HG03108 (cell line): ENCODE measurements at regions not wholly inside any gene's neighbourhood (a gene's known extent, or its start where the extent isn't known, plus 50 kb on each side); places are given as distances from the start of the nearest gene placed in this dataset.
"Not testable (repeated sequence)": the region's sequence is repeated elsewhere in the genome, so short reads cannot be mapped to it uniquely, and the experiment has no call there.

Experiments used
- ATAC-seq: cut with Tn5 transposase; IDR thresholded peaks from one replicate; pipeline ENCODE4 v1.9.1; 2021; ENCODE audit warnings: moderate library complexity; ENCODE audit not compliant: unreplicated experiment

DNA sequence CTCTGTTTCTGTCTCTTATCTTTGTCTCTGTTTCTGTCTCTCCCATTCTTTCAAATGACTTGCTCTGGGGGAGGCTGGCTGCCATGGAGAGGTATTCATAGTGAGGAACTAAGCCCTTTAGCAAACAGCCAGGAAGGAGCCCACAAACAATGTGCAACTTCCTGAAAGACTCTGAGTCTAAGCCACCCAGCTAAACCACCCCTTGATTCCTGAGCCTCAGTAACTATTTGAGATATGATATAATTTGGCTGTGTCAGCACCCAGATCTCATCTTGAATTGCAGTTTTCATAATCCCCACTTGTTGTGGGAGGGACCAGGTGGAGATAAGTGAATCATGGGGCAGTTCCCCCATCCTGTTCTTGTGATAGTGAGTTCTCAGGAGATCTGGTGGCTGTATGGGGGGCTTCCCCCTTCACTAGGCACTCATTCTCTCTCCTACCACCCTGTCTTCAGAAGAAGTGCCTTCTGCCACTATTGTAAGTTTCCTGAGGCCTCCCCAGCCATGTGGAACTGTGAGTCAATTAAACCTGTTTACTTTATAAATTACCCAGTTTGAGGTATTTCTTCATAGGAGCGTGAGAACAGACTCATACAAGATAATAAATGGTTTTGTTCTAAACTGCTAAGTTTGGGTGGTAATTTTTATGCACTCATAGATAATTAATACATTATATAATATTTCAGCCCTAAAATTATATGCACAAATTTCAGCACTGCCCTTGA is 121.2 kb upstream of the FOXP2 start:
- no peak for ATAC-seq

DNA sequence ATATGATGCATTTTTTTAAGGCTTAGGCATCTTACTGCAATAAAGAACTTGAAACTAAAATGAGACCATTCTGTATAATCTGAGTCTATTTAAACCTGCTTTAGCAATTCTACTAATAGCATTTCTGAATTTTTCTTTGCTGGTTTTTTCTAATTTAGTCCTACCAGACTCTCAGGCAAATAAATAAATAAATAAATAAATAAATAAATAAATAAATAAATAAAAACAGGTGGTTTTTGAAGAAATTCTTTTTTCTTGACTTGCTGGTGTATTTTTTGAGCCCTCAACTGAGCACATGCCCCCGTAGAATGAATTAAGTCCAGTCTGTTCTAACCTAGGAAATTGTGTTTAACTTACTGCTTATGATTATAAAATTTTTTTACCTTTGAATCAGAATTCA is 134.7 kb upstream of the FOXP2 start:
- no peak for ATAC-seq

DNA sequence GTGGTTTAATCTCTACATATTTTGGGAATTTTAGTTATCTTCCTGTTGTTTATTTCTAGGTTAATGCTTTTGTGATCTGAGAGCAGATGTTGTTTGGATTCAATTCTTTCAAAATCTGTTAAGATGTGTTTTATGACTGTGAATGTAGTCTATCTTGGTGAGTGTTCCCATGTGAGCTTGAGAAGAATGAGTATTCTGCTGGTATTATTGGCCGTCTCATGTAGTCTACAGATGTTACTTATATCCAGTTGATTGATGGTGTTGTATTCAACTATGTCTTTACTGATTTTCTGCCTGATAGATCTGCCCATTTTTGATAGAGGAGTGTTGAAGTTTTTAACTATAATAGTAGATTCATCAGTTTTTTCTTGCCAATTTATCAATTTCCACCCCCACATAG is 141.4 kb upstream of the FOXP2 start:
- ATAC-seq: no peak

DNA sequence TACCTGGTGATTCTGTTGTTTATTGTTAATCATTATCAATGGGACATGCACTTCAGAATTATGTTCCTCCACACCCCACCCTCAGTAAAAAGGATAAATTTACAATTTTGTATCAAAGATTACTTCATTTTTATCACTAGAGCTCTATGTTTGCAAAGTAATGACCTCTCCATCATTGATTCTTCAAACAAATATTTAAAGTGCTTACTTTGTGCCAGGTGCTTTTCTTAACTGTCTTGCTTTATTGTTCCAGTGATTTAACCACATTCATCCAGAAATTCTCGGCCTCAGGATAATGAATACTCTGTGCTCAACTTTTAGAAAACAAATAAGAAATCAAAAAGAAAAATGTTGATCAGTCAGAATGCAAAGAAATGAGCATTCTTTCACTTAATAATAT is 144.9 kb upstream of the FOXP2 start:
- ATAC-seq: no peak

DNA sequence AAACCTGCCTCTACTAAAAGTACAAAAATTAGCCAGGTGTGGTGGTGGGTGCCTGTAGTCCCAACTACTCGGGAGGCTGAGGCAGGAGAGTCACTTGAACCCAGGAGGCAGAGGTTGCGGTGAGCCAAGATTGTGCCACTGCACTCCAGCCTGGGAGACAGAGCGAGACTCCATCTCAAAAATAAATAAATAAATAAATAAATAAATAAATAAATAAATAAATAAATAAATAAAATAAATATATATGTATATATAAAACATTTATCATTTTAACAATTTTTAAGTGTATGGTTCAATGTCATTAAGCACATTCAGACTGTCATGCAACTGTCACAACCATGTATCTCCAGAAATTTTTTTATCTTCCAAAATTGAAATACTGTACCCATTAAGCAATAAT is 147.1 kb upstream of the FOXP2 start:
- ATAC-seq: not testable (repeated sequence)

DNA sequence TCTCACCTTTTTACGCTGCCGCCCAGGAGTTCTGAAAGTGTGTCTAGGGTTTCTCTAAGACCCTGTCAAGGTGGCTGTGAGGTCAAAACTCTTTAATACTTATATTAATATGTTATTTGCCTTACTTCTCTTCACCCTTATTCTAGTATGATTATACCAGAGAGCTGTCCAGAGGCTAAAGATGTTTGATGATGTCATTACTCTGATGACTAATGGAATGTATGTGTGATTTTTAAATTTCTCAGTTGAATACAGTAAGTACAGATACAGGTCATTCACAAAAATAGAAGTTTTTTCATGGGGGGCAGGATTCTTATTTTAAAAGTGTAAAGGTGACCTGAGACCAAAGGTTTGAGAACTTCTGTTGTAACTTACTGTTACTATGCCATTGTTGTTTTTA is 150.6 kb upstream of the FOXP2 start:
- ATAC-seq: no peak

DNA sequence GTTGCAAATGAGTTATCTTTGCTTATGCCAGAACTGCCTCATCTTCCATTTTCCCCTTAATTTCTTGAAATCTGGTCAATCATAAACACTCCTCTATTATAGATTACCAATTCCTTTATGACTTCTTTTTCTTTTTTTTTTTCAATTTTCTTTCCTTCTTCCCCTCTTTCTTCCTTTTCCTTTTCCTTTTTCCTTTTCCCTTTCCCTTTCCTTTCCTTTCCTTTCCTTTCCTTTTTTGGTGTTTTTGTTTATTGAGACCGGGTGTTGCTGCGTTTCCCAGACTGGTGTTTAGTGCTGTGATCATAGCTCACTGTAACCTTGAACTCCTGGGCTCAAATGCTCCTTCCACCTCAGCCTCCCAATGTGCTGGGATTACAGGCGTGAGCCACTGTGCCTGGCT is 151.4 kb upstream of the FOXP2 start:
- no peak for ATAC-seq

DNA sequence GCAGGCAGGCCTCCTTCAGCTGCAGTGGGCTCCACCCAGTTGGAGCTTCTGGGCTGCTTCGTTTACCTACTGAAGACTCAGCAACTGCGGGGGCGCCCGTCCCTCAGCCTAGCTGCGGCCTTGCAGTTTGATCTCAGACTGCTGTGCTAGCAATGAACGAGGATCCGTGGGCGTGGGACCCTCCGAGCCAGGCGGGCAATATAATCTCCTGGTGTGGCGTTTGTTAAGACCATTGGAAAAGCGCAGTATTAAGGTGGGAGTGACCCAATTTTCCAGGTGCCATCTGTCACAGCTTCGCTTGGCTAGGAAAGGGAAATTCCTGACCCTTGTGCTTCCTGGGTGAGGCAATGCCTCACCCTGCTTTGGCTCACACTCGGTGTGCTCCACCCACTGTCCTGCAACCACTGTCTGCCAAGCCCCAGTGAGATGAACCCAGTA is 159.2 kb upstream of the FOXP2 start:
- ATAC-seq: no peak

DNA sequence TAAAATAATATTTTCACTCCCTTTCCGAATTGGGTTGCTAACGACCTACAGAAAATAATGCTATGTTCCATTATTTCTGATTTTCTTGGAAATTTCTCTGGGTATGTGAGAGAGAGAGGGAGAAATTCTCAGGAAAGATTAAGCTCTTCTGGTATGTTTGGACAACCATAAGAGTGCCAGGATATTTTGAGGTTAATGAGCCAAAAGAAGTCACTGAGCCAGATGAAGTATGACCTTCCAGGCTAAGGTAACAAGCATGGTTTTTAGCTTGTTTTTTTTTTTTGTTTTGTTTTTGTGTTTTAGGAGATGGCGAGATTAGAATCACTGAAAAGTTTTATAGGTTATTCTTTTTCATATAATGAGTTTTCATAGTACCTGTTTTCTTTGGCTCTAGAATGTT is 171.0 kb upstream of the FOXP2 start:
- ATAC-seq: no peak

DNA sequence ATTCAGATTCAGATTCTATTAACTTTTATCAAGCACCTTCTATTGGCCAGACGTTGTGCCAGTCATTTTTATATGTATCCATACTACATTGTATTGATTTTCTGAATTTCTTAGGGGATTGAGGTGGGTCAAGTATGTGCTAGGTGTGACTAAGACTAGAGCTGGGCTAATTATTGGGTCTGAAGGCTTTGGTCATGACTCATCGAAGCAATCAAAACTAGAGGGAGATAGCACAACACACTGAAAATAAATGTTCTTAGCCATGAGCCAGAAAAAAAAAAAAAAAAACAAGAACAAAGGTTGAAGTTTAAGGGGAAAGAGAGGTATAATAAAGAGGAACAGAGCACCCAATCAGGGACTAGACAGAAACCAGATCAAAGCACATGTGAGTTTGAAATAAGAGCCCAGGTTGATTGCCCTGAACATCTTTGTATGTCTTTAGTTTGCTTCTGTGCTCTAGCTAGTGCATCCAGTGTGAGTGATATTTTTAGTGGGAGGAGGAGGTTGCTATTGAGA is 171.6 kb upstream of the FOXP2 start:
- no peak for ATAC-seq

DNA sequence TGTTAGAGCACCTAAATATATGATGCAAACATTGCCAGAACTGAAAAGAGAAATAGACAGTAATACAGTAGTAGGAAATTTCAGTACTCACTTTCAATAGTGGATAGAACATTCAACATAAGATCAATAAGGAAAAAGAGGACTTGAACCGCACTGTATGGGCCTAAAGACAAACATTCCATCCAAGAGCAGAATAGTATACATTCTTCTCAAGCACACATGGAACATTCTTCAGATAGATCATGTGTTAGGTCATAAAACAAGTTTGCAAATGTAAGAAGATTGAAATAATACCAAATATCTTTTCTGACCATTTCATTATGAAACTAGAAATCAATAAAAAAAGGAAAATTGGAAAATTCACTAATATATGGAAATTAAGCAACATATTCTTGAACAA is 185.4 kb upstream of the FOXP2 start:
- ATAC-seq: no peak

DNA sequence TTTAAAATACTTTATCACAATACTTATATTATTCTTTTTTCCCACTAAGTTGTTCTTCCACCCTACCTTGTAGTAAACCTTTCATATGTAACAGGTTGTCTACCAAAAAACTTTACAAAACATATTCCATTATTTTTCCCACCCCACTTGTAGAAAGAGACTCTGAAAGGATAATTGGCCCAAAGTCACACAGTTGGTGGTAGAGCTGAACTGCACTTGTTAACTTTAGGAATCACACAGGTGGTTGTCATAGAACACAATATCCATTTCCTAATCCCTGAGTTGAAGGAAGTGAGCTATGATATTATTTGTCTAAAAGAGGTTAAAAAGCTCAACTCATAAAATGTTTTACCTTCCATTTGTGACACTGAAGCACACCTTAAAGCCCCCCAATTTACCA is 188.8 kb upstream of the FOXP2 start:
- no peak for ATAC-seq

DNA sequence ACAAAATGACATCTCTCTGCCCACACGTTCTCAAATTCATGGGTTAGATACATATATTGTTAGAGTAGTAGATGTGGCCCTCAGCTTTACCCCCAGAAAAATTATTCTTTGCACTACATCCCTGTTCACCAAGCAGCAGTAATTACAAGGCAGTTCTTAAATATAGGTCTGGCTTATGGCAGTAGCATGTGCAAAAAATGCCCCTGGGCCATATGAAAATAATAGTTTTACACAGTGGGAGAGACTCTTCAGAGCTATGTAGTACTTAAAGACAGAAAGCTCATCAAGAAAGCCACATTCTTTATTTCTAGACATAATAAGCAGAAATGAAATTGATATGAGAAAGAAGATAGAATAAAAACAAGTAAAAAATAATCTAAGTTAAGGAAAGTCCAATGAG is 196.3 kb upstream of the FOXP2 start:
- no peak for ATAC-seq

DNA sequence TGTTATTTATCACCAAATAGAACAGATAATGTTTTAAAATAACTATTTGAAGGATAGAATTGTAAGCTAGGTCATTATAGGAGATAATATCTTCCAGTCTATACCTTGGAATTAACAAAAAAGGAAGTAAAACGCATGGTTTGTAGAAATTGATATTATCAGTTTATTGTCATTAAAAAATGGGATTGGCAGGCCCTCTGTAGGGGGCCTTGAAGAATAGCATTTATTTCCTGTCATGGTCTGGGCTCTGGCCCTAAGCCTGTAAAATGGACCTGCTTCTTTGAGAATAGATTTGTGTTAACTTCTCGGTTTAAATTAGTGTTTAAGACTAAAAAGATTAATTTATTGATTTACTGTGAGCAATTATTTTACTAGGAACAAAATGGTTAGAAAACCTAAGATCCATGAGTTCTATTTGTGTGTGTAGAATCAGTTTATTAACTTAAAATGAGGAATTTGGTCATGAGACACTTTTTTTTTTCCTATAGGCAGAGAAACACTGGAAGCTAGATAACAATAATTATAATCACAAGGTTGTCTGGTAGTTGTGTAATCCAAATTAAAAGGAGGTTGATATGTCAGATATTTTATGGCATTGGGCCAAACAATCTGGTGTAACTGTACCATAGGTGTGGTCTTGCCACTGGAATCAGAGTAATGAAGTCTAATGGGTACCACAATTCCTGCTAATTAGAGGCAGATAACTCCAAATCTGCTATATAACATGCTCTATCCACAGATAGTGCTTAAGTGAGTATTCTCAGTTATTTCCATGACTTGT is 197.4 kb upstream of the FOXP2 start:
- ATAC-seq: no peak

DNA sequence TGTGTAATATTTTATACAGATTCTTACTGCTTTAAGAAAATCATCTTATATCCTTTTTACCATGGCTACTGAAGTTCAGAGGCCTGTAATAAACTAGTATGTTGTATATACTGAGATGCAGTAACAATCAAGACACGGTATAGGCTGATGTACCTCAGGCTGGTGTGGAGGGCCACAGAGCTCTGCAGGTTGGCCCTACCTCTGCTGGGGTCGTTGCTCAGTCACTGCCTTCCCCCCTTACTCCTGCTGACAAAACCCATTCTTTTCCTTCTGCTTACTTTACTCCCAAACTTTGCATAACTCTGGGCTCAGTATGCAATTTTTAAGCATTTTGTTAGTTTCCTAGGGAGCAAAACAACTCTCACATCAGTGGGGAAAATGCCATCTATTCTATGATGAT is 200.1 kb upstream of the FOXP2 start:
- ATAC-seq: no peak

DNA sequence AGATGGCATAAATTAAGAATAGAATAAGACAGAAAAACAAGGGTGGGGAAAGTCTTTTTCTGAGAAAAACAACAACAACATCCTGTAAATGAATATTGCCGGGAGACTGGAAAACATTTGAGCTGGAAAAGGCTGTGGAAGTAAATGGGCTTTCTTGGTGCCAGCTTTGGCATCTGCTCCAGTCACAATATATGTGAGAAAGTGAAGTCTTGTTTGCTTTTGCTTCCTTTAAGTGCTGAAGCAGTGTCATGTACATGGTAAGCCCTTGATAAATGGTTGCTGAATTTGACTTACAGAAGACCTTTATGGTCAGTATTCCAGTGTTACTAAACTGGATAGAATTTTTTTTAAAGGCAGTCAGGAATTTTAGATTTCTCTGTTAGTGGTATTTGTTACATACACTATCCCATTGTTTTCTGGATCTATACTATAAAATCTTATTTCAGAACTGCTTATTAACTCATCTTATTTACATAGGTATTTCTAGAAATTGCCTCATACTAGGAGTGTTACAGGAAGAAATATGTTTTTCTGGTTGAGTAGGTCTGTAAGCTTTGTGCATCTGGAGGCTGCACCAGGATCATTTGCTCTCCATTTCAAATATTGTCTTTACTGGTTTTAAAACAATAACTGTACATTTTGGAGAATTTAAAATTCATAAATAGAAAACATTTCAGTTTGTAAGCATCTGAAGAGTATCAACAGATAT is 201.7 kb upstream of the FOXP2 start:
- no peak for ATAC-seq

DNA sequence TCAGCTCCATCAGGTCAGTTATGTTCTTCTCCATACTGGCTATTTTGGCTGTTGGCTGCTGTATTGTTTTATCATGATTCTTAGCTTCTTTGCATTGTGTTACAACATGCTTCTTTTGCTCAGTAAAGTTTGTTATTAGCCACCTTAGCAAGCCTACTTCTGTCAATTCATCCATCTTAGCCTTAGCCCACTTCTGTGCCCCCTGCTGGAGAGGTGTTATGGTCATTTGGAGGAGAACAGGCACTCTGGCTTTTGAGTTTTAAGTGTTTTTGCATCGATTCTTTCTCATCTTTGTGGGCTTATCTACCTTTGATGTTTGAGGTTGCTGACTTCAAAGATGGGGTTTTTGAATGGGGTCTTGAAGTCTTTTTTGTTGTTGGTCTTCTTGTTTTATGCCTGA is 204.6 kb upstream of the FOXP2 start:
- no peak for ATAC-seq

DNA sequence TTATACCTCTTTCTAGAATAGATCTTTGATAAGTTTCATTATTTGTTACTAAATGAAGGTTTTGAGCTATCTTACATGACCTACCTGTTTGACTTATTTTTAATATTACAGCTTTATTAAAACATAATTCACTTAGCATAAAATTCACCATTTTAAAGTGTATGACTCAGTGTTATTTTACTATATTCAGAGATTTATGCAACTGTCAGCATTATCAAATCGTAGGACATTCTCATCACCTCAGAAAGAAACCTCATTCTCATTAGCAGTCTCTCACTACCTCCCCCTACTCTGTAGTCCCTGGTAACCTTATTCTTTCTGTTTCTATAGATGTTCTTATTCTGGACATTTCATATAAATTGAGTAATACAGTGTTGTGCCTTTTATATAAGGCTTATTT is 207.9 kb upstream of the FOXP2 start:
- ATAC-seq: no peak

DNA sequence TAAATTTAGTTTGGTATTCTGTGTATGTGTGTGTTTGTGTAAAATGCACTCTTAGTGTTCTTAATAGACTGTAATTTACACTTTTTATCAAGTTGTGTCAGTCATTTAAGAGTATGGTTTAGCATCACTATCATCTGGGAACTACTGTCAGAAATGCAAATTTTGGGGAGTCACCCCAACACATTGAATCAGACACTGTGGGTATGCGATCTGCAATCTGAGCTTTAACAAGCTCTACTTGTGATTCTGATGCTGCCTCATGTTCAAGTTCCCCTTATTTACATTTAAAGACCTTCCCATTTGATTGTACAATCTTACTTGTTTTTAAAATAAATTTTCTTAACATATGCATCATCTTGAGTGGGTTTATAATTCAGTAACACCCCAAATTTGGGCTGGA is 218.1 kb upstream of the FOXP2 start:
- ATAC-seq: no peak

DNA sequence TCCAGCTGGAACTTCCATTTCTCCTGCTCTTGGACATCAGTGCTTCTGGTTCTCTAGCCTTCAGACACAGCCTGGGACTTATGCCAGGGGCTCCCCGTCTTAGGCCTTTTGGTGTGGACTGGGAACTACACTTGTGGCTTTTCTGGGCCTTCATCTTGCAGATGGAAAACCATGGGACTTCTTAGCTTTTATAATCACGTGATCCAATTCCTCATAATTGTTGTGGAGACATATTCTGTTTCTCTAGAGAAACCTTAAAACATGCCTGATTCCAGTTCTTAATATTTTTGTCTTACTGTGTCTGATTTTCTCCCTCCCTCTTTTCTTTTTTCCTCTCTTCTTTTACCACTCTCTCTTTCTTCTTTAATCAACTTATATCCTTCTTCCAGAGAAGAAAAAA is 224.2 kb upstream of the FOXP2 start:
- no peak for ATAC-seq

DNA sequence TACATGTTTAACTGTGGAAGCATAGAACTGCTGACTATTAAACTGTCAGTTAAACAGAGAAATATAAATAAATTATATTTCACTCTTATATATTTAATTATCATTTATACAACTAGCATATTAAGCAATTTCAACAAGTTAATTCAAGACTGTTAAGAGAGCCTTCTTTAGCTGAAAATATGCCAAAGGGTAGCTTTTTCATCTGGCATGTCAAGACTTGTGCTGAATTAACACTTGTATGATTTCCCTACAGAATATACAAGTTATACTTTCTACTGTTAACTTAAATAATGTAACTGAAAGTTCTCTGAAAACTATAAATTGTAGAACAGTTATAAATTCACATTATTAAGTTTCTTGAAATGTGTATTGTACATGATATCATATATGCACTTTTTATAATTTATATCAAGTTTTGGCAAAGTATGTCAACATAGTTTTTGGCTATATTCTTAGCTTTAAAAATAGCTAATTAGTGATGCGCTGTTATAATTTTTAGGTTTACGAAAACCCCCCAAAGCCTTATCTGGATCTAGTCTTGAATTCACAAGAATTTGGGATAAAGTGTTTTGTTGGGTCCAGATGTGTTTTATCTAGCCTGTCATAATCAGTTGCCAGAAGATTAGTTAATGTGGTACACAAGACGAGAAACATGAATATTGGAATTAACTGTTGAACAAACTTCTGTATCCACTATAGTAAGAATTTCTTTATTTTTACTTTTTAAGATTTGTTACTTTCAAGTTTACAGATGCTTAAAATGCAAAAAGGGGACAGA is 231.1 kb upstream of the FOXP2 start:
- ATAC-seq: no peak
